Mesothelial cell of epicardium (in vitro differentiated cells): ENCODE measurements at regions not wholly inside any gene's neighbourhood (a gene's known extent, or its start where the extent isn't known, plus 50 kb on each side); places are given as distances from the start of the nearest gene placed in this dataset.

Experiments
- DNase-seq, 2 experiments: peaks; one replicate each; pipeline ENCODE4 v3.0.0; 2021; ENCODE audit warnings: low spot score in 2 of 2; ENCODE audit not compliant: unreplicated experiment in 2 of 2
- H3K27ac Mint-ChIP-seq: 2 replicates; pipeline ENCODE4 v1.8.0; 2021; ENCODE audit warnings: mixed read lengths
- H3K27me3 Mint-ChIP-seq: 2 replicates; pipeline ENCODE4 v1.8.0; 2021; ENCODE audit warnings: low read depth, mixed read lengths
- H3K36me3 Mint-ChIP-seq: 2 replicates; pipeline ENCODE4 v1.8.0; 2021; ENCODE audit warnings: mixed read lengths
- H3K4me1 Mint-ChIP-seq: 2 replicates; pipeline ENCODE4 v1.8.0; 2021; ENCODE audit warnings: mixed read lengths
- H3K4me3 Mint-ChIP-seq: 2 replicates; pipeline ENCODE4 v1.8.0; 2021; ENCODE audit warnings: mild to moderate bottlenecking, moderate library complexity, mixed read lengths
- H3K9me3 Mint-ChIP-seq: 2 replicates; pipeline ENCODE4 v1.8.0; 2021; ENCODE audit warnings: mixed read lengths
- CTCF ChIP-seq: fragments of 200-600 bp; sonication (generic); IDR thresholded peaks from one replicate; pipeline ENCODE4 v1.5.0; 2021; ENCODE audit warnings: antibody characterized with exemption; ENCODE audit not compliant: unreplicated experiment

GRCh38 chr2:156909983-156910382 is 347.5 kb upstream of the GALNT5 start:
- Mint-ChIP-seq H3K27me3 (no peaks in the 10 kb centered on the region), H3K4me1 (no peaks in the 10 kb centered on the region)
- no peak for TF ChIP-seq CTCF

DNA sequence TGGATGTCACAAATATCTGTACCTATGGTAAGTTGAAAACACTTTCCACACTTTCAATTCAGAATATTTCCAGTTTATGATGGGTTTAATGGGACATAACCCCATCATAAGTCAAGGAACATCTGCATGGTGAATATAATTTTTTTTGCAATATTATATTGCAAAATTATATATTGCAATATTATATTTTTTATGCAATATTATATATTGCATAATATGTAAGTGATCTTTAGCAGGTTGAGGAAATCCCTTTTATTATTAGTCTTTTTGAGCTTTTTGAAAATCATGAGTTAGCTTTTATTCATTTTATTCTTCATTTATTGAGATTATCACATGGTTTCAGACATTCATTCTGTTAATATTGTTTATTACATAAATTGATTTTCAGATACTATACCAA is 342.2 kb upstream of the GALNT5 start:
- Mint-ChIP-seq H3K4me3 (no peak overlapping the region), H3K36me3 (no peaks in the 10 kb centered on the region), H3K27ac (no peak overlapping the region), H3K27me3 (no peaks in the 10 kb centered on the region), H3K9me3 (peaks cover 14% of the 10 kb centered on the region), H3K4me1 (no peaks in the 10 kb centered on the region)
- DNase-seq: no peak
- no peak for TF ChIP-seq CTCF

More at GRCh38 chr2:156909983-156910382, 347.5 kb upstream of the GALNT5 start:
- Mint-ChIP-seq H3K27ac (no peak overlapping the region), H3K4me3 (no peak overlapping the region), H3K36me3 (no peaks in the 10 kb centered on the region), H3K9me3 (no peaks in the 10 kb centered on the region)
- DNase-seq: no peak

DNA sequence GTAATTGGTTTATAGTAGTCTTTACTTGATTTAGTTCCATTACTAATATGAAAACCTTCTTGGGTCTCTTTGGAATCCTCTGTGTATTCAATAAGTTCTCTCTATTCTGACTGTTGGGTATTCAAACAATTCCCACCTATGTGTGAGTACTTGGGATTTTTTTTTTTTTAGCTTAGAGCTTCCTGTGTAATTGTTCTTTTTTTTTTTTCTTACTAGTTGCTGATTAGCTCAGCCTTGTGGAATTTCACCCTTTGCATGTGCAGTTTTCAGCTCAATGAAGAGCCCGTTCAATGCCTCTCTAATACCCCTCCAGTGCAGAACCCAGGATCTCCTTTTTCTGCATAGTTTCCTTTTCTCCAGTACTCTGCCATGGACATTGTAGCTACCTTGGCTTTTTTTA is 339.1 kb upstream of the GALNT5 start:
- peaks cover 18% of the 10 kb centered on the region for H3K9me3 Mint-ChIP-seq
- H3K27me3 Mint-ChIP-seq: no peaks in the 10 kb centered on the region
- H3K4me3 Mint-ChIP-seq: no peak overlapping the region
- no peak for DNase-seq
- H3K4me1 Mint-ChIP-seq: no peaks in the 10 kb centered on the region
- peaks cover 2% of the 10 kb centered on the region for H3K36me3 Mint-ChIP-seq
- no peak for TF ChIP-seq CTCF
- no peak overlapping the region for H3K27ac Mint-ChIP-seq

DNA sequence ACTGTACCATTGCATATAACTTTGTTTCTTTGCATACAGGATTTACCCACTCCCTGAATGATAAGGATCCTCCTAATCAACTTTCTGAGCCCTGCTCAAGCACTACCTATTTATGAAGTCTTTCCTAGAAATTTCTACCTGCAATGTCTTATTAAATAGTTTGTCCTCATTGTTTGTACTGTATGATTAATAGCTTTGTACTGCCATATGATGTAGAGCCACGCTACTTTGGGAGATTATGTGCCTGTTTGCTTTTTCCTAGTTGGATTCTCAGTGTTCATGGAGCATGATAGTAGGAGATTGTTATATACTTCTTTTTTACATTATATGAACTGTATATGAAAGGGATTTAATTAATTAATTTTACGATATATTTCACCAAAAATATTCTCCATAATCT is 327.1 kb upstream of the GALNT5 start:
- H3K4me3 Mint-ChIP-seq: no peak overlapping the region
- H3K9me3 Mint-ChIP-seq: peaks cover 24% of the 10 kb centered on the region
- no peaks in the 10 kb centered on the region for H3K36me3 Mint-ChIP-seq
- no peaks in the 10 kb centered on the region for H3K4me1 Mint-ChIP-seq
- H3K27me3 Mint-ChIP-seq: no peaks in the 10 kb centered on the region
- no peak for TF ChIP-seq CTCF
- DNase-seq: no peak
- no peak overlapping the region for H3K27ac Mint-ChIP-seq

DNA sequence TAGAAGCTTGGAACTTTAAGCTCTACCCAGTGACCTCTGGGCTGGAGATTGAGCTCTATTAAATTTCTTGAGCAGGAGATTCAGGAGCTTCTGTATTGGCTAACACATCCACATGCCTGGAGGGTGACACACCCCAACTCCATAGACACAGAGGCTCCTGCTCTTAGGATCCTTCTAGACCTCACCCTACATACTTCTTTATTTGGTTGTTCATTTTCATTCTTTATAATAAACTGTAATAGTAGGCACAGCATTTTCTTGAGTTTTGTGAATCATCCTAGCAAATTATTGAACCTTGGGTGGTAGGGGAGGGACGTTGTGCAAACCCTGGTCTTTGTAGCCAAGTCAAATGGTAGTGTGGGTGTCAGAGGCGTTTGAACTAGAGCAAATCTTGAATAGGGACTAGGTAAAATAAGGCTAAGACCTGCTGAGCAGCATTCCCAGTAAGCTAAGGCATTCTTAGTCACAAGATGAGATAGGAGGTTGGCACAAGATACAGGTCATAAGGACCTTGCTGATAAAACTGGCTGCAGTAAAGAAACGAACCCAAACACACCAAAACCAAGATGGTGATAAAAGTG is 323.8 kb upstream of the GALNT5 start:
- no peaks in the 10 kb centered on the region for H3K4me1 Mint-ChIP-seq
- H3K9me3 Mint-ChIP-seq: peaks cover 3% of the 10 kb centered on the region
- no peaks in the 10 kb centered on the region for H3K36me3 Mint-ChIP-seq
- no peaks in the 10 kb centered on the region for H3K27me3 Mint-ChIP-seq
- DNase-seq: no peak
- H3K27ac Mint-ChIP-seq: no peak overlapping the region
- TF ChIP-seq CTCF: no peak
- H3K4me3 Mint-ChIP-seq: no peak overlapping the region

DNA sequence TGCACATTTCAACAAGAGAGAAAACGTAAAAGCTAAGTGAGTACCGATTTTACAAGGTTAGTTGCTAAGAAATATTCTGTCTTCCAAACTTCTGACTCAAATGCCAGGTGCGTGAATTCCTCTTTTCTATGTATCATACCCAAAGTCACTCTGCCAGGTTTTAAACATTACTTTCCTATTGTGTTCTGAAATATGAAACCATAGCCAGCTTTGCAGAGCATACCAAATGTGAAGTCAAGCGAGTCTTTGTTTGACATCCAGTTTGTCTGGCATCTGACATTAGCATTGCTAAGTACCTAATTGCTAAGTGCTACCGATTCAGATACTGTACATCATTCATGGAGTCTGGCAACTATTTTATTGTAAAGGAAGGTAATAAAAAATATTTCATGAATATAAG is 321.9 kb upstream of the GALNT5 start:
- no peaks in the 10 kb centered on the region for H3K9me3 Mint-ChIP-seq
- no peak for TF ChIP-seq CTCF
- DNase-seq: no peak
- H3K4me3 Mint-ChIP-seq: no peak overlapping the region
- no peak overlapping the region for H3K27ac Mint-ChIP-seq
- H3K27me3 Mint-ChIP-seq: no peaks in the 10 kb centered on the region
- H3K36me3 Mint-ChIP-seq: no peaks in the 10 kb centered on the region
- H3K4me1 Mint-ChIP-seq: no peaks in the 10 kb centered on the region
